Osteoblast (primary cell): ENCODE measurements at regions not wholly inside any gene's neighbourhood (a gene's known extent, or its start where the extent isn't known, plus 50 kb on each side); places are given as distances from the start of the nearest gene placed in this dataset.
"Not testable (repeated sequence)": the region's sequence is repeated elsewhere in the genome, so short reads cannot be mapped to it uniquely, and the experiment has no call there.

Source experiments
- DNase-seq: peaks from one replicate; pipeline ENCODE4 v3.0.0; 2011; ENCODE audit warnings: low spot score, mixed read lengths; ENCODE audit not compliant: insufficient read length; ENCODE audit errors: missing footprints
- H2AFZ ChIP-seq: 2 replicates; pipeline ENCODE4 v1.6.0; 2011; ENCODE audit warnings: mild to moderate bottlenecking, low read length
- H3K27ac ChIP-seq: 2 replicates; pipeline ENCODE4 v1.5.1; 2011; ENCODE audit warnings: mild to moderate bottlenecking, low read depth, low read length, moderate library complexity
- H3K27me3 ChIP-seq: 2 replicates; pipeline ENCODE4 v1.6.0; 2012; ENCODE audit warnings: mild to moderate bottlenecking, control low read depth, inconsistent platforms, low read length, moderate library complexity; ENCODE audit not compliant: insufficient read depth
- H3K36me3 ChIP-seq: 2 replicates; pipeline ENCODE4 v1.5.1; 2011; ENCODE audit warnings: mild to moderate bottlenecking, low read length, control low read depth, moderate library complexity; ENCODE audit not compliant: insufficient read depth
- H3K4me1 ChIP-seq: 2 replicates; pipeline ENCODE4 v1.5.1; 2011; ENCODE audit warnings: mild to moderate bottlenecking, low read length, control low read depth, moderate library complexity; ENCODE audit not compliant: insufficient read depth
- H3K4me2 ChIP-seq: 2 replicates; pipeline ENCODE4 v1.6.0; 2011; ENCODE audit warnings: mild to moderate bottlenecking, low read length; ENCODE audit not compliant: insufficient read depth
- H3K4me3 ChIP-seq: fragments of 200-600 bp; sonication (generic); 3 replicates; pipeline ENCODE4 v1.5.1; 2012; ENCODE audit warnings: mild to moderate bottlenecking, low read length, inconsistent platforms; ENCODE audit not compliant: insufficient read depth
- H3K79me2 ChIP-seq: 2 replicates; pipeline ENCODE4 v1.6.0; 2012; ENCODE audit warnings: mild to moderate bottlenecking, low read length, control low read depth, inconsistent platforms; ENCODE audit not compliant: insufficient read depth
- H3K9me3 ChIP-seq: 2 replicates; pipeline ENCODE4 v1.5.1; 2011; ENCODE audit warnings: low read depth, low read length, control low read depth
- H4K20me1 ChIP-seq: 2 replicates; pipeline ENCODE4 v1.6.0; 2012; ENCODE audit warnings: mild to moderate bottlenecking, low read length, control low read depth; ENCODE audit not compliant: insufficient read depth
- CTCF ChIP-seq: IDR thresholded peaks from 2 replicates; pipeline ENCODE4 v1.5.1; 2011; ENCODE audit warnings: mild to moderate bottlenecking, low read depth, low read length, moderate library complexity; ENCODE audit errors: extremely low read depth

DNA sequence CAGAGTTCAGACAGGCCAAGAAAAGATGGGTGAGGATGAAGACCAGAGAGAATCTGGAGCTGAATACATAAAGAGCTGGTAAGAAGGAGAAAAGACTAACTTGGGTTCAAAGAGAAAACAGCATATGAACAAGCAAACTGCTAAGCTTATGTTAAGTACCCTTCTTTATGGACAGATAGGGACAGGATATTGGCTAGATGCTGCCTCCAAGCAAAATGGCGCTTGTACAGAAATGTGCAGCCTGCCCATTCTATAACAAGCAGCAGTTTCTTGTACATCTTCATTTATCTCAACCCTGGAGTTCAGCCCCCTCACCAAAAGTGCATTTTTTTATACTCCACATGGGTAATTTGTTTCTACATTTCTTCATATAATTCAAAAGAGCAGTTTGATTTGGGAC lies 184.5 kb downstream of the RMST start:
- H2AFZ ChIP-seq = no peak overlapping the region
- no peaks in the 10 kb centered on the region for H3K36me3 ChIP-seq
- peaks cover 2% of the 10 kb centered on the region for H3K9me3 ChIP-seq
- no peak for TF ChIP-seq CTCF
- H3K4me2 ChIP-seq = no peak overlapping the region
- no peaks in the 10 kb centered on the region for H4K20me1 ChIP-seq
- no peaks in the 10 kb centered on the region for H3K4me1 ChIP-seq
- no peak overlapping the region for H3K4me3 ChIP-seq
- DNase-seq = peak; percentile 34
- H3K79me2 ChIP-seq = no peaks in the 10 kb centered on the region
- no peaks in the 10 kb centered on the region for H3K27me3 ChIP-seq
- H3K27ac ChIP-seq = no peak overlapping the region

- H3K27me3 ChIP-seq = no peaks in the 10 kb centered on the region
- no peaks in the 10 kb centered on the region for H3K79me2 ChIP-seq
- H3K4me1 ChIP-seq = no peaks in the 10 kb centered on the region
- no peak for TF ChIP-seq CTCF
- no peak overlapping the region for H3K4me2 ChIP-seq
- H3K4me3 ChIP-seq = no peak overlapping the region
- no peak overlapping the region for H2AFZ ChIP-seq
- peaks cover 2% of the 10 kb centered on the region for H3K9me3 ChIP-seq
- no peaks in the 10 kb centered on the region for H4K20me1 ChIP-seq
- DNase-seq = no peak
- no peak overlapping the region for H3K27ac ChIP-seq
- no peaks in the 10 kb centered on the region for H3K36me3 ChIP-seq
Observed at GRCh38 chr12:97650242-97650641, 187.6 kb downstream of the RMST start.

DNA sequence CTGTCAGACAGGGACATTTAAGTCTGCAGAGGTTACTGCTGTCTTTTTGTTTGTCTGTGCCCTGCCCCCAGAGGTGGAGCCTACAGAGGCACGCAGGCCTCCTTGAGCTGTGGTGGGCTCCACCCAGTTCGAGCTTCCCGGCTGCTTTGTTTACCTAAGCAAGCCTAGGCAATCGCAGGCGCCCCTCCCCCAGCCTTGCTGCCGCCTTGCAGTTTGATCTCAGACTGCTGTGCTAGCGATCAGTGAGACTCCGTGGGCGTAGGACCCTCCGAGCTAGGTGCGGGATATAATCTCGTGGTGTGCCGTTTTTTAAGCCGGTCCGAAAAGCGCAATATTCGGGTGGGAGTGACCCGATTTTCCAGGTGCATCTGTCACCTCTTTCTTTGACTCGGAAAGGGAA lies 193.9 kb downstream of the RMST start:
- H3K27ac ChIP-seq, H3K4me2 ChIP-seq, H2AFZ ChIP-seq, H3K4me3 ChIP-seq, H3K9me3 ChIP-seq, DNase-seq, H4K20me1 ChIP-seq, H3K27me3 ChIP-seq, H3K79me2 ChIP-seq, H3K4me1 ChIP-seq, H3K36me3 ChIP-seq: not testable (repeated sequence)

DNA sequence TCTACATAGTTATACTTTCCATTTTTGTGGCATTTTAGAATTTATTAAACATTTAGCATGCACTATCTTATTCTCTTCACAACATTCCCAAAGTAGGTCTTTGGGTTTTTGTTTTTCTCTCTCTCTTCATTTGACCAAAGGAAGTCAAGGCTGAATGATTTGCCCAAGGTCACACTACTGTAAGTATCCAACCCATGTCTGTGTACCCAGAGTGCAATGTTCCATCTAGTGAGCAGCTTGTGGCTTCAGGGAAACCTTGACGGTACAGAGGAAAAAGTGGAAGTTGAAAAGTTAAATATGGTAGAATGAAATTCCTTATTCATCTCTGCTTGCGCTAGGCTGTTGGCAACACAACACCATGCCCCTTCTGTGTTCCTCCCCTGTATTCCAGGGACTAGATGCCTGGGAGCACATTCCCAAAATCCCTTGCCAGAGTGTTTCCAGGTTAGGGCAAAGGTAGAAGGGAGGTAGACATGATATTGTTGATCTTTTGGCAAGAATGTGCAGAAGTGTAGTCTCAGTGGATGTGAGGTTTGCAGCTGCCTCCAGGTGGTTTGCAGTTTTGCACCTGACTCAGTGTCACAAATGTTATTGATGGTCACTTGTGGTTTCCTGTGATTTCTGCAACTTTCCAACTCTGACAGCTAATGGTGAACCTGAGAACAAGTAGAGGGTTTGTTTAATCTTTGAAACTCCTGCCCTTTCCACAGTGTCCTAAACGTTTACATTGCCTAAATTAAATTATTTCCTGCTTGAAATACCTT lies 196.7 kb downstream of the RMST start:
- Histone ChIP-seq H3K27me3 (no peaks in the 10 kb centered on the region), H3K27ac (no peak overlapping the region), H3K36me3 (no peaks in the 10 kb centered on the region), H3K4me3 (no peak overlapping the region), H3K4me1 (no peaks in the 10 kb centered on the region), H3K9me3 (peaks cover 4% of the 10 kb centered on the region), H2AFZ (no peak overlapping the region), H3K79me2 (no peaks in the 10 kb centered on the region), H4K20me1 (no peaks in the 10 kb centered on the region), H3K4me2 (no peak overlapping the region)
- DNase-seq = no peak
- no peak for TF ChIP-seq CTCF
